ENCODE measurements at regions not wholly inside any gene's neighbourhood (a gene's known extent, or its start where the extent isn't known, plus 50 kb on each side); places are given as distances from the start of the nearest gene placed in this dataset.

- TF ChIP-seq POLR2A (IDR thresholded peaks at IDR 0.05) (no peak), CTCF (IDR thresholded peaks at IDR 0.05) (no peak)
Measured at GRCh38 chrX:50996930-50997329, 86.4 kb downstream of the BMP15 start.

All from heart left ventricle (tissue), 13 donors.